ENCODE measurements at regions not wholly inside any gene's neighbourhood (a gene's known extent, or its start where the extent isn't known, plus 50 kb on each side); places are given as distances from the start of the nearest gene placed in this dataset.

GRCh38 chr3:106642161-106642560 lies 735.1 kb upstream of the CCDC54 start:
- no peak for DNase-seq

GRCh38 chr3:106643684-106644161 lies 733.5 kb upstream of the CCDC54 start:
- DNase-seq, result no peak

GRCh38 chr3:106673926-106674569 lies 703.2 kb upstream of the CCDC54 start:
- no peak for DNase-seq

GRCh38 chr3:106675451-106675850 lies 701.8 kb upstream of the CCDC54 start:
- no peak for DNase-seq

- no peak for DNase-seq
These were observed 698.4 kb upstream of the CCDC54 start for GRCh38 chr3:106678657-106679390.

- DNase-seq, result no peak
These were observed 693.2 kb upstream of the CCDC54 start for GRCh38 chr3:106683953-106684620.

GRCh38 chr3:106685745-106686144 lies 691.5 kb upstream of the CCDC54 start:
- no peak for DNase-seq

DNA sequence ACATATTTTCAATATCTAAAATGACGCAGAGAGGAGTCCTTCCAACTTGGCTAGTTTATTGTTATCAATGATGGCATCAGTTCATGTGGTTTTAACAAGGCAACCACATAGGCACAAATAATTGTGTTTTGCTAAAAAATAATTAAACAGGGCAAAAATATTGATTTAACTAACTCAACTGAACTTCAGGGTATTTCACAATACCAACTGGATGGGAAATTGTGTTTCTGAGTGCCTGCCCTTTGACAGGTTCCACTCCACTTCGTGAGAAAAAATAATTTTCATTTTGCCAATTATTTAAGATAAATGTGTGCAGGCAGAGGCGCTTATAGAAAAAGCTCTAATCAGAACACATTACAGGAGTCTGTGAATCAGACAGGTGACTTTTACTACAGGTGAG lies 689.3 kb upstream of the CCDC54 start:
- DNase-seq, result no peak

GRCh38 chr3:106688464-106688863 lies 688.8 kb upstream of the CCDC54 start:
- DNase-seq, result no peak

DNA sequence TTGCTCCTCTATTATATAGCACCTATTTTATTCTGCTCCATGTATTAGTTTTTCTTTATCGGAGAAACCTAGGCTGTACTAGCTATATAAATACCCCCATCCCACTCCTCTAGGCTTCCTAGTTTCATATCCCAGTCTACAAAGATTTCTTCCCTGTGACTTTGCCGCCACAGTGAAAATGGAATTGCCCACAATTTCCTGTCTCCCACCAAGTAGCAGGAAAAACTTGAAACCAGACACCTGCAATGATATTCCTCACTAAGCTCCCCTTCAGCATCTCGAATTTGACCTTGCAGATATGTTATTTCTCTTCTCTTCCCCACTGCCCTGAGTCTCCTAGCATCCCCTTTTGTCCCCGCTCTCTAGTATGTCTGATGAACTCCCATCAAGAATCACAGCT lies 685.8 kb upstream of the CCDC54 start:
- DNase-seq, result no peak

GRCh38 chr3:106692624-106693023 lies 684.6 kb upstream of the CCDC54 start:
- no peak for DNase-seq

DNA sequence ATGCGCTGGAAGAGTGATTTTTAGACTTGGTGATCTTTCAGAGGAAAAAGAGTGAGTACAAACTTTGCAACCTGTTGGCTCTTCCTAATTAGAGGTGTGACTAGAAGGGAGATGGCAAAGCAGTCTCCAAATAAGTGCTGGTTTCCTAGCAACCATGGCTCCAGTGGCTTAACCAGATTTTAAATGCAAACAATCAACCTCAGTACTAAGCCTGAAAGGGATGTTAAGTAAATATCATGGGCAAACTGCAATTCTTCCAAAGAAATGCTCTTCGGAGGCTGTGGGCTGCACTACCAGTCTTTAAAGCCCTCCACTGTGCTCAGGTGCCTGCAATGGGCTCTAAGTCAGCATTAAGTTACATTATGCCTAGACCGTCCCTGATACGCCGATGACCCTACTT lies 678.1 kb upstream of the CCDC54 start:
- DNase-seq, result no peak

- DNase-seq, result no peak
These were observed 676.3 kb upstream of the CCDC54 start for GRCh38 chr3:106700981-106701380.

DNA sequence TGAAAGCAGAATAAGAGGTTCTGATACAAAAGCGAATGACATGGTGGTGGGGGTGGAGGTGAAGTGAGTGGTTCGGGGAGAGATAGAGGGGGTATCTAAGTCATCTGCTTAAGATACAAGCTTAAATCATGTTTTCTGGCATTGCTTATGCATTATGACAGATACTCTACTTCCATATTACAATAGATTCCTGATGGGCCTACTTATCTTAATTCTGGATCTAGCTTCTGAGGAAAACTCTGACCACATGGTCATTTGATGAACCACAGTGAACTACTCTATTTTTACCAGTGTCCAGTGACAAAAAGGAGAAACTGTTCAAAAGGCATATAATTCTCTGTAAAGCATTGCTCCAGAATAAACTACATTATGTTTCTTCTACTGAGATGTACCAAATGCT lies 673.7 kb upstream of the CCDC54 start:
- no peak for DNase-seq

GRCh38 chr3:106707347-106707746 lies 669.9 kb upstream of the CCDC54 start:
- no peak for DNase-seq

- DNase-seq, result no peak
These were observed 666.6 kb upstream of the CCDC54 start for GRCh38 chr3:106710596-106710995.

DNA sequence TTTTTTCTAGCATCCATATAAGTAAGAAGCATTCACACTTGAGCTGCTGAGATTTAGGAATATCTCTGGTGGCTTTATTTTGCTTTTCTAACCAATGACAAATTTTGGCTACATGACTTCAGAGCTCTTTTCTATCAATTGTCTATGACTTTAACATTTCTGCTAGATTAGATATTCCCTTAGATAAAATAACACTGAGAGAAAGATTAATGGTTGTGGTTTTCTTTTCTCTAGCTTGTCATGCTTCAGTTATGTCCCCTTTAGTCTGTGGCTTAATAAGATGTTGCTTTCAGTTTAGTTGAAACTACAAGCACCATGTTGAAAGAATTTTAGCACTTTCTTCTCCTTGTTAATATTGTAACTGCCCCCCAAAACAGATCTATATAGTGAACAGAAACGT lies 665.6 kb upstream of the CCDC54 start:
- no peak for DNase-seq

DNA sequence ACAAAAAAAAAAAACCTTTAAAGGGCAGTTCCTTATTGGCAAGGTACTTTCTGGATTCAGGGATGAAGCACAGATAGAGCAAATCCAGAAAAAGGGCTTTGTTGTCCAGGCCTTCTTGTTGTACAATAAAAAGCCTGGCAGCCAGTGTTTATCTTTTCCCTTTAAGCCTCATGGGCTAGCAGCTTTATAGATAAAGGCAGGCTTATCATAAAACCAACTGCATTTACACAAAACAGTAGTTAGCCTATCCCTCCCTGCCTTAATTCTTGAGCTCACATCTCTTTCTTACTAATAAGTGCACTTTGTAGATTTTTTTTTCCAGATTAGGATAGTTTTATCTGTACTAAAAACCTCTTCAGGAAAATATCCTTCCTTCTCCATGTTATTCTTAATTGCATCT lies 662.8 kb upstream of the CCDC54 start:
- no peak for DNase-seq

GRCh38 chr3:106715286-106715685 lies 662.0 kb upstream of the CCDC54 start:
- no peak for DNase-seq

GRCh38 chr3:106717178-106717780 lies 660.0 kb upstream of the CCDC54 start:
- no peak for DNase-seq

DNA sequence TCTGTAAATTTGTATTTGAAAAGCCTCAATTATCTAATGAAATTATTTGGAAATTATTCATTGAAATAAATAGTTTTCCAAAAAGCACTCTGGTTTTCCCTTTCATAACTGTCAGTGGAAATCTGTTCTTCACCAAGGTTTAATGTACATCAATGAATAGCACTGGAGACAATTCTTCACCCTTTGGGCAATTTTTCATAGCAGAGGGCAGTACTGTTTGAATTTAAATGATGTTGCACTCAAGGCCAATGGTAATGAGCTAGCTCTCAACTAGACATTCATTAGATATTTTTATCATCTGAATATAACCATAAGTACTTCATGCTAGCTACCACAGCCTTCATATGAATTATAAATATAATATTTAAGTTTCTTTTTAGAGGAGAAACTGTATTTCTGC lies 658.2 kb upstream of the CCDC54 start:
- DNase-seq, result no peak

DNA sequence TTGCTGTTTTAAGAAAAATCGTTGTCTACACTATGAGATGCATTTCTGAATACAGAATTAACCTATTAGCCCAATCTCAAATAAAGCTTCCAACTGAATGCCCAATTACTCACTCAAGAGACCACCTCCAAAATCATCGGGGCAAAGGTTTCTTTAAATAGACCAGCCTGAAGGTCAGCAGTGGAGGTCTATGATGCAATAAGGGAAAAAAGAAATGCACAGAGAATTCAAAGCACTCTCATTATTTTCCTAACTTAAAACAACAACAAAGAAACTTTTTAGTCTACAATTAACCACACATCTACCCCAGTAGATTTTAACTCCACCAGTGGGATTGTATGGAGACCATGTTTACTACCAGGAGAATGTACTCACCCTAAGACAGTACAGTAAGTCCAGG lies 657.7 kb upstream of the CCDC54 start:
- DNase-seq, result no peak

DNA sequence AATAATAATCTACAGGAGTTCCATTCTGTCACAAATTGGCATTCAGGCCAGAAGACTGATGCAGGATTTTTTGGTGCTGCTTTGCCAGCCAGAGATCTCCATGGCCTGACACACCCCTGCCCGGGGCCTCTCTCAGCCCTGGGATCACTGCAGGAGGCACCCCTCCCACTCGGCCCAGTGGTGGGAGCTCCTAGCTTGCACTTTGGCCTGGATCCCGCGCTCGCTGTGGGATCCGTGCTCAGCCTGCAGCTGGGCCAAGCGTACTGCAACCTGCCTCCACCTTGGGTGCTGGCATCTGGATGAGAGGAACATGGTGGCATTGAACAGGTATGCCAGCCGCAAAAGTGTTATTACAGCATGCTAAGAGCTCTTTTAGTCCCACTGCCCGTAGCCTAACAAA lies 656.7 kb upstream of the CCDC54 start:
- DNase-seq, result no peak

- no peak for DNase-seq
These were observed 651.7 kb upstream of the CCDC54 start for GRCh38 chr3:106725566-106725965.

All from MV-4-11 (cell line).